Inferior parietal cortex (tissue), 1 donor: ENCODE measurements at regions not wholly inside any gene's neighbourhood (a gene's known extent, or its start where the extent isn't known, plus 50 kb on each side); places are given as distances from the start of the nearest gene placed in this dataset.
A peak's percentile ranks its signal among the peaks of the same experiment; 100 is the strongest.
"Not testable (repeated sequence)": the region's sequence is repeated elsewhere in the genome, so short reads cannot be mapped to it uniquely, and the experiment has no call there.

Experiments used
- DNase-seq: peaks from one replicate; pipeline ENCODE4 v3.0.0-alpha.2; 2016; ENCODE audit errors: extremely low spot score

- DNase-seq = no peak
Observed at GRCh38 chr5:6321078-6321477, 57.3 kb downstream of the MED10 start.

GRCh38 chr5:6319116-6319515 is 59.2 kb downstream of the MED10 start:
- DNase-seq = no peak

DNA sequence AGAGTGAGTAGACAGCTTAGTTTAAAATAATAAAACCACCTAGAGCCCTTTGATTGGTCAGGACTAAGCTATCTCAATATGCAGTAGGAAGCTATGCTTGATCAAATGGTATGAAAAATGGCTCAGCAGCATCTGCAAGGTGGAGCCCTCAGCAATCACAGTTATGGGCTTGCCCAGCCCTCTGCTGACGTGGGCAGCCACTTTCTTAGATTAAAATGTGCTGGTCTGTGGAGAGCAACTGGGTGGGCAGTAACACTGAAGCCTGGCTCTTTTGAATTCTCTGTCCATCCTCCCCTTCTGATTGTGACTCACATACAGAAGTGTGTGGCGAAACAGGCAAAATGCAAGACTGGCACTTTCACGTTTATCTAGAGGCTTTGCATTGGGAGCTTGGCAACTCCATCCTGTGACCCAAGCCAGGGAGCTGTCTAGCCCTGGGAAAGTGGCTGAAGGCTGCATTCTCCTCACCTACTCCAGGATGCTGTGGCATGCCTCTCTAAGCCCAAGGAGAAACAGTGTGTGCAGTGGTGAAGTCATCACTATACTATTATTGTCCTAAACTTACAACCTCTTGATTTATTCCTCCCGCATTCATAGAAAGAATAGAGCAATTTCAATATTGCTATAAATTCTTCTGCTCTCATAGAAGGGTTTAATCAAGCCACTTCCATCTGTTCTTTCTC is 61.1 kb downstream of the MED10 start:
- peak; percentile 11 for DNase-seq

GRCh38 chr5:6315580-6315979 is 62.8 kb downstream of the MED10 start:
- no peak for DNase-seq

- peak; percentile 12 for DNase-seq
Observed at GRCh38 chr5:6311568-6312501, 66.5 kb downstream of the MED10 start.

GRCh38 chr5:6309949-6310348 is 68.4 kb downstream of the MED10 start:
- DNase-seq = no peak

DNA sequence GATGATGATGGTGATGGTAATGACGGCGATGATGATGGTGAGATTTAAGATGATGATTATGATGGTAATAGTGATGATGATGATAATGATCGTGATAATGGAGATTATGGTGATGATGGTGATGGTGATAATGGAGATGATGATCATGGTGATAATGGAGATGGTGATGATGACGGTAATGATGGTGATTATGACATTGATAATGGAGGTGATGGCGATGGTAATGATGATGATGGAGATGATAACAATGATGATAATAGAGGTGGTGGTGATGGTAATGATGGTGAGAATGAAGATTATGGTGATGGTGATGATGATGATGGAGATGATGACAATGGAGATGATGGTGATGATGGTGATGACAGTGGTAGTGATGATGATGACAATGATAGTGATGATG is 69.7 kb downstream of the MED10 start:
- DNase-seq = no peak

DNA sequence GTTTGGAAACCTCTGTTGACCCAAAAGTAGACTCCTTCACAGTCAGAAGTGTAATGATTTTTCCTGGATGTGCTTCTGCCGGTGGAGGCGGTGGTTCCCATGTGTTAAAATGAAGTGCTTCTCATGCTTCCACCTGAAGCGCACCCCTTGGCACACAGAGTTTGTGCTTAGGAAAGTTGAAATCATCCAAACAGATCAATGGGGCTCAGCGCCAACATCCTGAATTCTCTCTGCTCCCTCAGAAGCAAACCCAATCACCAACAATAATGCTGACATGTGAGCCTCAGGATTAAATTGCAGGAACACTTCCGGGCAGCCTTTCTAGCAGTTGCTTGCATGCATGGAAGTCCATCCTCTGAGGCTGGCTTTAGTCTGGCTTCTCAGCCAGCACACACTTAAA is 71.0 kb downstream of the MED10 start:
- no peak for DNase-seq

- DNase-seq = no peak
Observed at GRCh38 chr5:6305853-6306252, 72.5 kb downstream of the MED10 start.

- DNase-seq = no peak
Observed at GRCh38 chr5:6302684-6303083, 75.7 kb downstream of the MED10 start.

GRCh38 chr5:6302075-6302474 is 76.3 kb downstream of the MED10 start:
- DNase-seq = no peak

- DNase-seq = no peak
Observed at GRCh38 chr5:6296524-6296923, 81.8 kb downstream of the MED10 start.

DNA sequence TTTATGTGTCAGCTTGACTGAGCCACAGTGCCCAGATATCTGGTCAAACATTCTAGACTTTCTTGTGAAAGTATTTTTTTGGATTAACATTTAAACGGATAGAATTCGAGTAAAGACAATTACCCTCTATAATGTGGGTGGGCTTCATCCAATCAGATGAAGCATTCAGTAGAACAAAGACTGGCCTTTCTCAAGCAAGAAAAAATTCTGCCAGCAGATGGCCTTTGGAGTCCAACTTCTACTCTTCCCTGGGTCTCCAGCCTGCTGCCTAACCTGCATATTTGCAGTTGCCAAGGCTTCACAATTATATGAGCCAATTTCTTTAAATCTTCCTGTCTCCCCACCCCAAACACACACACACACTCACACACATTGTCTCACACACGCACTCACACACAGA is 86.4 kb downstream of the MED10 start:
- DNase-seq = no peak

GRCh38 chr5:6289239-6289638 is 89.1 kb downstream of the MED10 start:
- DNase-seq = no peak

DNA sequence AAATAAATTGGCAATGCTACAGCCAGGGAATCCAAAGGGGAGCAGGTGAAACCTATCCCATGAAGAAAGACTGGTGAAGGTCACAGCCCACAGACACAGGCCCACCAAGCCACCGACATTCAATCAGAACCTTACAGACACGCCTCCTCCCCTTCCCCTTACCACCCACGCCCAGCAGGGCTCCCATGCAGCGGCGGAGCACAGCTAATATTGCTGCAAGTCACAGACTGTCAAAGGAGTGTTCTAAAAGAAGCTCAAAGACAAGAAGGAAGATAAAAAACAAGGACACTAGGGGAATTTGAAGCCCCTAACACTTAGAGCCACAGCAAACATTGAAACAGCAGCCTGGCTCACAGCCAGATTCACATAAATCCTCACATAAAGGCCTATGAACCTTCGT is 91.2 kb downstream of the MED10 start:
- no peak for DNase-seq

GRCh38 chr5:6286404-6286803 is 91.9 kb downstream of the MED10 start:
- no peak for DNase-seq

- DNase-seq = not testable (repeated sequence)
Observed at GRCh38 chr5:6284491-6284890, 93.9 kb downstream of the MED10 start.

GRCh38 chr5:6282352-6282751 is 96.0 kb downstream of the MED10 start:
- DNase-seq = no peak

- DNase-seq = no peak
Observed at GRCh38 chr5:6281818-6282217, 96.5 kb downstream of the MED10 start.

DNA sequence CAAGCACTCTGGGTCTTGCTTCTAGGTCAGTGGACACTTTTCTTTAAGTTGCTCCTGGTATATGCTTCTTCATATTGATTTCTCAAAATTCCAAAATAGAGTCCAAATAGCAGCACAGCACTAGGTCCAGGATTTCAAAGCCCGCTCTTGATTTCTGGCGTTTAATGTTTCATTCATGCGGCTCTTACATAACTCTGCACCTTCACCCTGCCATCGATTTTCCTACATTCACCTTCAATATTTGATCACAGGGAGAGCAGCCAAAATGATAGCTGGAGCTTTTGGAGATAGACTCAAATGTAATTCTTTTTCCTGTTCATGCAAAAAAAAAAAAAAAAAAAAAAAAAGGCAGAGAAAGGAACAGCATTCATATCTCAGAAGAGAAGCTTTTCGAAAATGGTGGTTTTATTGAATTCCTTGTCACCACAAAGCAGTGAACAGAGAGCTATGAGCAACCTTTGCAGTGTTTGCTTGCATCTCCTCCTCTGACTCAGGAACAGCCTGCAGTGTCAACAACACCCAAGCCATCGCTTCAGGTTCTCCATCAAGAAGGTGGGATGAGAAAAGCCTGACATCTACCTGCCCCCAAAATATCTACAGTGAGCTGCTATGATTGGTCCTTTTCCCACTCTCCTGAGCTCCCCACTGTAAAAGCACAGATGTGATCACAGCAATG is 97.8 kb downstream of the MED10 start:
- no peak for DNase-seq

DNA sequence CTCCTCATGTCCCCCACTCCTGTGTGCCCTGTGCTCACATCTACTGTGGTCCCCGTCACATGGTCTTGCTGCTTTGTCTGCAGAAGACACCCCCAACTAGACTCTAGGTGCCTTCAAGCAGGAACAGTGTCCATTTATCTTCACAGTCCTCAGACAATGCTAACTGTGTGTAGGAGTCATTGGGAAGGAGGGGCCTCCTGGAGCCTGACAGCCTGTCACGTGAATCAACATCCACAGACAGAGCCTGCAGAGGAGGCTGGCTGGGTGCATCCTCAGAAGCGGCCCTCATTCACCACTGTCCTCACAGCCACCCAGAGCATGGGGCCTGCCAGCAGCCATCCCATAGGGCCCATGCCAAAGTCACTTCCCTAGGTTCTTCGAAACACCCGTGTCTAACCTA is 98.7 kb downstream of the MED10 start:
- no peak for DNase-seq

GRCh38 chr5:6274846-6275543 is 103.4 kb downstream of the MED10 start:
- no peak for DNase-seq
